Stomach smooth muscle (tissue), 2 donors: ENCODE measurements at regions not wholly inside any gene's neighbourhood (a gene's known extent, or its start where the extent isn't known, plus 50 kb on each side); places are given as distances from the start of the nearest gene placed in this dataset.

Experiments used
- H3K27ac ChIP-seq: one replicate; pipeline ENCODE4 v1.7.0; 2013; ENCODE audit warnings: mild to moderate bottlenecking, low read length, inconsistent platforms
- H3K27me3 ChIP-seq, 2 donors: one replicate each; pipeline ENCODE4 v1.7.0; 2013; ENCODE audit warnings: low read length in 2 of 2; ENCODE audit not compliant: insufficient read depth in 2 of 2, control insufficient read depth in 1 of 2
- H3K36me3 ChIP-seq, 2 donors: one replicate each; pipeline ENCODE4 v1.7.0; 2013; ENCODE audit warnings: low read length in 2 of 2; ENCODE audit not compliant: control insufficient read depth in 2 of 2, insufficient read depth in 2 of 2
- H3K4me1 ChIP-seq: one replicate; pipeline ENCODE4 v1.7.0; 2013; ENCODE audit warnings: low read length; ENCODE audit not compliant: control insufficient read depth, insufficient read depth
- H3K4me3 ChIP-seq, 2 donors: one replicate each; pipeline ENCODE4 v1.7.0; 2013; ENCODE audit warnings: low read length in 2 of 2
- H3K9ac ChIP-seq, 2 donors: one replicate each; pipeline ENCODE4 v1.7.0; 2013; ENCODE audit warnings: low read length in 2 of 2, mild to moderate bottlenecking in 1 of 2
- H3K9me3 ChIP-seq, 2 donors: one replicate each; pipeline ENCODE4 v1.7.0; 2013; ENCODE audit warnings: low read length in 2 of 2; ENCODE audit not compliant: control insufficient read depth in 2 of 2
- donor health status: healthy.
- donor health status: Pancreatic carcinoma.

- no peaks in the 10 kb centered on the region for H3K9me3 ChIP-seq
- no peak overlapping the region for H3K27ac ChIP-seq
- H3K4me1 ChIP-seq = no peaks in the 10 kb centered on the region
- H3K9ac ChIP-seq = no peak overlapping the region
- no peak overlapping the region for H3K4me3 ChIP-seq
- H3K36me3 ChIP-seq = no peaks in the 10 kb centered on the region
- H3K27me3 ChIP-seq = peaks cover 0 to 8% of the 10 kb centered on the region in 2 donors
These were observed 1044.6 kb downstream of the VRK1 start for GRCh38 chr14:97841762-97842161.

GRCh38 chr14:97843066-97843465 is 1045.9 kb downstream of the VRK1 start:
- no peak overlapping the region for H3K27ac ChIP-seq
- no peak overlapping the region for H3K4me3 ChIP-seq
- H3K9ac ChIP-seq = no peak overlapping the region
- no peaks in the 10 kb centered on the region for H3K36me3 ChIP-seq
- H3K27me3 ChIP-seq = peaks cover 0 to 8% of the 10 kb centered on the region in 2 donors
- H3K4me1 ChIP-seq = no peaks in the 10 kb centered on the region
- no peaks in the 10 kb centered on the region for H3K9me3 ChIP-seq

GRCh38 chr14:97844042-97844441 is 1046.9 kb downstream of the VRK1 start:
- H3K27me3 ChIP-seq = peaks cover 0 to 8% of the 10 kb centered on the region in 2 donors
- H3K9ac ChIP-seq = no peak overlapping the region
- H3K27ac ChIP-seq = no peak overlapping the region
- H3K9me3 ChIP-seq = no peaks in the 10 kb centered on the region
- H3K36me3 ChIP-seq = no peaks in the 10 kb centered on the region
- no peaks in the 10 kb centered on the region for H3K4me1 ChIP-seq
- no peak overlapping the region for H3K4me3 ChIP-seq

- Histone ChIP-seq H3K9ac (no peak overlapping the region), H3K4me3 (no peak overlapping the region), H3K9me3 (no peaks in the 10 kb centered on the region), H3K27me3 (no peaks in the 10 kb centered on the region), H3K4me1 (no peaks in the 10 kb centered on the region), H3K27ac (no peak overlapping the region), H3K36me3 (no peaks in the 10 kb centered on the region)
These were observed 1049.0 kb downstream of the VRK1 start for GRCh38 chr14:97846156-97846555.

GRCh38 chr14:97848317-97848980 is 1051.3 kb downstream of the VRK1 start:
- Histone ChIP-seq H3K4me1 (no peaks in the 10 kb centered on the region), H3K27me3 (no peaks in the 10 kb centered on the region), H3K36me3 (no peaks in the 10 kb centered on the region), H3K4me3 (no peak overlapping the region), H3K9me3 (no peaks in the 10 kb centered on the region), H3K27ac (no peak overlapping the region), H3K9ac (no peak overlapping the region)

GRCh38 chr14:97850466-97850865 is 1053.3 kb downstream of the VRK1 start:
- Histone ChIP-seq H3K4me3 (no peak overlapping the region), H3K9ac (no peak overlapping the region), H3K36me3 (no peaks in the 10 kb centered on the region), H3K27me3 (peaks cover 0 to 4% of the 10 kb centered on the region in 2 donors), H3K4me1 (no peaks in the 10 kb centered on the region), H3K27ac (no peak overlapping the region), H3K9me3 (no peaks in the 10 kb centered on the region)

- Histone ChIP-seq H3K27ac (no peak overlapping the region), H3K36me3 (no peaks in the 10 kb centered on the region), H3K9me3 (no peaks in the 10 kb centered on the region), H3K27me3 (peaks cover 0 to 4% of the 10 kb centered on the region in 2 donors), H3K9ac (no peak overlapping the region), H3K4me3 (no peak overlapping the region), H3K4me1 (no peaks in the 10 kb centered on the region)
These were observed 1053.7 kb downstream of the VRK1 start for GRCh38 chr14:97850886-97851285.

- H3K27ac ChIP-seq = no peak overlapping the region
- H3K4me3 ChIP-seq = no peak overlapping the region
- H3K9ac ChIP-seq = no peak overlapping the region
- no peaks in the 10 kb centered on the region for H3K4me1 ChIP-seq
- no peaks in the 10 kb centered on the region for H3K9me3 ChIP-seq
- H3K36me3 ChIP-seq = no peaks in the 10 kb centered on the region
- peaks cover 0 to 4% of the 10 kb centered on the region in 2 donors for H3K27me3 ChIP-seq
These were observed 1054.3 kb downstream of the VRK1 start for GRCh38 chr14:97851428-97851995.

- H3K27ac ChIP-seq = no peak overlapping the region
- no peaks in the 10 kb centered on the region for H3K4me1 ChIP-seq
- no peak overlapping the region for H3K9ac ChIP-seq
- H3K9me3 ChIP-seq = no peaks in the 10 kb centered on the region
- peaks cover 0 to 6% of the 10 kb centered on the region in 2 donors for H3K27me3 ChIP-seq
- H3K4me3 ChIP-seq = no peak overlapping the region
- H3K36me3 ChIP-seq = no peaks in the 10 kb centered on the region
These were observed 1057.7 kb downstream of the VRK1 start for GRCh38 chr14:97854918-97855317.

GRCh38 chr14:97866195-97866594 is 1069.0 kb downstream of the VRK1 start:
- no peaks in the 10 kb centered on the region for H3K36me3 ChIP-seq
- no peak overlapping the region for H3K9ac ChIP-seq
- no peak overlapping the region for H3K4me3 ChIP-seq
- no peaks in the 10 kb centered on the region for H3K9me3 ChIP-seq
- no peaks in the 10 kb centered on the region for H3K4me1 ChIP-seq
- H3K27ac ChIP-seq = no peak overlapping the region
- H3K27me3 ChIP-seq = peaks cover 0 to 2% of the 10 kb centered on the region in 2 donors

- H3K9ac ChIP-seq = no peak overlapping the region
- no peaks in the 10 kb centered on the region for H3K4me1 ChIP-seq
- H3K9me3 ChIP-seq = no peaks in the 10 kb centered on the region
- no peak overlapping the region for H3K4me3 ChIP-seq
- H3K36me3 ChIP-seq = no peaks in the 10 kb centered on the region
- H3K27me3 ChIP-seq = peaks cover 0 to 2% of the 10 kb centered on the region in 2 donors
- no peak overlapping the region for H3K27ac ChIP-seq
These were observed 1069.5 kb downstream of the VRK1 start for GRCh38 chr14:97866664-97867063.
